GM12892 (cell line): ENCODE measurements at regions not wholly inside any gene's neighbourhood (a gene's known extent, or its start where the extent isn't known, plus 50 kb on each side); places are given as distances from the start of the nearest gene placed in this dataset.

Experiments
- DNase-seq: peaks from one replicate; pipeline ENCODE4 v3.0.0; 2011; ENCODE audit not compliant: insufficient read length
- FAIRE-seq: peaks from 2 replicates; lab custom pipeline; 2011; peaks lifted over from hg19 to GRCh38; lab: Jason Lieb, UNC
- POLR2A ChIP-seq: IDR thresholded peaks from 2 replicates; pipeline ENCODE4 v1.6.1; 2011; ENCODE audit warnings: low read depth, low read length, control low read depth
- POLR2AphosphoS5 ChIP-seq: IDR thresholded peaks from 2 replicates; pipeline ENCODE4 v1.6.1; 2011; ENCODE audit warnings: low read depth, low read length, control low read depth
- TAF1 ChIP-seq: IDR thresholded peaks from 2 replicates; pipeline ENCODE4 v1.6.1; 2011; ENCODE audit warnings: low read depth, mild to moderate bottlenecking, control low read depth, low read length, borderline replicate concordance

- FAIRE-seq = no peak
- TF ChIP-seq TAF1 = no peak
- no peak for TF ChIP-seq POLR2A
- no peak for TF ChIP-seq POLR2AphosphoS5
- DNase-seq = no peak
Measured at GRCh38 chr18:39057423-39058064, 1491.9 kb upstream of the CELF4 start.

- DNase-seq (no peak), FAIRE-seq (no peak)
- TF ChIP-seq POLR2A (no peak), TAF1 (no peak), POLR2AphosphoS5 (no peak)
Measured at GRCh38 chr18:39053571-39053970, 1488.0 kb upstream of the CELF4 start.

- no peak for TF ChIP-seq POLR2AphosphoS5
- no peak for TF ChIP-seq POLR2A
- TF ChIP-seq TAF1 = no peak
- DNase-seq (no peak), FAIRE-seq (no peak)
Measured at GRCh38 chr18:39051013-39051412, 1485.4 kb upstream of the CELF4 start.

- no peak for TF ChIP-seq TAF1
- DNase-seq (no peak), FAIRE-seq (no peak)
Measured at GRCh38 chr18:39039813-39040212, 1474.2 kb upstream of the CELF4 start.

GRCh38 chr18:39037925-39038324 is 1472.3 kb upstream of the CELF4 start:
- FAIRE-seq (no peak), DNase-seq (no peak)
- TF ChIP-seq POLR2A = no peak
- no peak for TF ChIP-seq TAF1
- TF ChIP-seq POLR2AphosphoS5 = no peak

GRCh38 chr18:39033312-39033711 is 1467.7 kb upstream of the CELF4 start:
- no peak for DNase-seq
- FAIRE-seq = no peak
- no peak for TF ChIP-seq POLR2A
- TF ChIP-seq TAF1 = no peak
- no peak for TF ChIP-seq POLR2AphosphoS5

- no peak for DNase-seq
- no peak for FAIRE-seq
- no peak for TF ChIP-seq POLR2A
- no peak for TF ChIP-seq TAF1
- no peak for TF ChIP-seq POLR2AphosphoS5
Measured at GRCh38 chr18:39031647-39032046, 1466.0 kb upstream of the CELF4 start.

GRCh38 chr18:39030124-39030655 is 1464.6 kb upstream of the CELF4 start:
- TF ChIP-seq TAF1 = no peak
- TF ChIP-seq POLR2AphosphoS5 = no peak
- TF ChIP-seq POLR2A = no peak
- FAIRE-seq (no peak), DNase-seq (no peak)

- TF ChIP-seq POLR2A = no peak
- no peak for TF ChIP-seq TAF1
- TF ChIP-seq POLR2AphosphoS5 = no peak
- FAIRE-seq (no peak), DNase-seq (no peak)
Measured at GRCh38 chr18:39025531-39025930, 1459.9 kb upstream of the CELF4 start.

GRCh38 chr18:39019989-39020388 is 1454.4 kb upstream of the CELF4 start:
- no peak for FAIRE-seq
- no peak for DNase-seq
- no peak for TF ChIP-seq POLR2A
- no peak for TF ChIP-seq POLR2AphosphoS5
- TF ChIP-seq TAF1 = no peak

- DNase-seq (no peak), FAIRE-seq (no peak)
- TF ChIP-seq POLR2AphosphoS5 (no peak), POLR2A (no peak), TAF1 (no peak)
Measured at GRCh38 chr18:39007031-39007902, 1441.7 kb upstream of the CELF4 start.
